ENCODE measurements at regions not wholly inside any gene's neighbourhood (a gene's known extent, or its start where the extent isn't known, plus 50 kb on each side); places are given as distances from the start of the nearest gene placed in this dataset.
"Not testable (repeated sequence)": the region's sequence is repeated elsewhere in the genome, so short reads cannot be mapped to it uniquely, and the experiment has no call there.

GRCh38 chr12:32010631-32011336 is 51.6 kb downstream of the RESF1 start:
- DNase-seq (ENCODE audit: low spot score), result no peak

DNA sequence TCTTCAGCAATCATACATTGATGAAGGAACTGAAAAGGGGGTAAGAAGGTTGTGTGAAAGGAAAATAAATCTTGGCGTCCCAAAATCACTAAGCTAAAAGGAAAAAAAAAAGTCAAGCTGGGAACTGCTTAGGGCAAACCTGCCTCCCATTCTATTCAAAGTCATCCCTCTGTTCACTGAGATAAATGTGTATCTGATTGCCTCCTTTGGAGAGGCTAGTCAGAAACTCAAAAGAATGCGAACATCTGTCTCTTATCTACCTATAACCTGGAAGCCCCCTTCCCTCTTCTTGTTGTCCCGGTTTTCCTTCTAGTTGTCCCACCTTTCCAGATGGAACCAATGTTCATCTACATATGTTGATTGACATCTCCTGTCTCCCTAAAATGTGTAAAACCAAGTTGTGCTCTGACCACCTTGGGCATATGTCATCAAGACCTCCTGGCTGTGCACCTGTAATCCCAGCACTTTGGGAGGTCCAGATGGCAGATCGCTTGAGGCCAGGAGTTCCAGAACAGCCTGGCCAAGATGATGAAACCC is 53.1 kb downstream of the RESF1 start:
- DNase-seq (ENCODE audit: low spot score), result no peak

GRCh38 chr12:32015036-32015435 is 55.8 kb downstream of the RESF1 start:
- DNase-seq (ENCODE audit: low spot score), result no peak

GRCh38 chr12:32016680-32017482 is 57.7 kb downstream of the RESF1 start:
- DNase-seq (ENCODE audit: low spot score), result no peak

DNA sequence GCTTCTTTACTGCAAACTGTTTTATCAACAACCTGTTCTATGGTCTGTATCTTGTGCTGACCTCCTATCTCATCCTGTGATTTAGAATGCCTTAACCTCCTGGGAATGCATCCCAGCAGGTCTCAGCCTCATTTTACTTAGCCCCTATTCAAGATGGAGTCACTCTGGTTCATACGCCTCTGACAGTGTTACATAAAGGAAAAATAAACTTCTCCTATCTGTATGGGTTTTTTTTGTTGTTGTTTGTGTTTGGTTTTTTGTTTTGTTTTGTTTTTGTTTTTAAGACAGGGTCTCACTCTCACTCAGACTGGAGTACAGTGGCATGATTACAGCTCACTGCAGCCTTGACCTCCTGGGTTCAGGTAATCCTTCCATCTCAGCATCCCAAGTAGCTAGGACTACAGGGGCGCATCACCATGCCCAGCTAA is 62.1 kb downstream of the RESF1 start:
- DNase-seq (ENCODE audit: low spot score), result no peak

GRCh38 chr12:32022387-32022786 is 63.2 kb downstream of the RESF1 start:
- DNase-seq (ENCODE audit: low spot score), result not testable (repeated sequence)

DNA sequence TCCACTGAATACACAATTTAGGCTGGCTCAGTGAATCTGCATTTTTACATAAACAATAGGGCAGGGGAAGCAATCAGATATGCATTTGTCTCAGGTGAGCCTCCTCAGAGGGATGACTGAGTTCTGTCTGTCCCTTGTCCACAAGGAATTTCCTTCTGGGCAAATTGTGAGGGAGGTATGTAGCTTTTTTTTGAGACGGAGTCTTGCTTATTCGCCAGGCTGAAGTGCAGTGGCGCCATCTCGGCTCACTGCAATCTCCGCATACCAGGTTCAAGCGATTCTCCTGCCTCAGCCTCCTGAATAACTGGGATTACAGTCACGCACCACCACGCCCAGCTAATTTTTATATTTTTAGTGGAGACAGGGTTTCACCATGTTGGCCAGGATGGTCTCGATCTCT is 64.6 kb downstream of the RESF1 start:
- DNase-seq (ENCODE audit: low spot score), result not testable (repeated sequence)

GRCh38 chr12:32024884-32025592 is 65.8 kb downstream of the RESF1 start:
- no peak for DNase-seq (ENCODE audit: low spot score)

DNA sequence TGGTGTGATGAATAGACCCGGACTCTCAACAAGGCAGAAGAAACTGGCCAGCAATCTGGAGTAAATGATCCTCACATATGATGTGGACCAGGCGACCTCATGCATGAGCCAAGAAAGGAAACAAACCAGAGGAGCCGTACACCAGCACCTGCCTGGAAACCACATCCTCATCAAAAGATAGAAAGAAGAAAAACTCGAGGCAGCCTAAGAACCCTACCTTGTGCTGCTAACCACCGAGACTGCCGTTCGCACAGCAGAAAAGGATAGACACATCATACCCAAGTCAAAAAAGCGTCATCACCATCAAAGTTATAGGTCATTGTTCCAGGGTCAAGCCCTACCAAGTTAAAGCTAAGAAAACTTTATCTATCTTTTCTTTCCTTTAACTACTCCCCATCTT is 66.7 kb downstream of the RESF1 start:
- DNase-seq (ENCODE audit: low spot score), result no peak

DNA sequence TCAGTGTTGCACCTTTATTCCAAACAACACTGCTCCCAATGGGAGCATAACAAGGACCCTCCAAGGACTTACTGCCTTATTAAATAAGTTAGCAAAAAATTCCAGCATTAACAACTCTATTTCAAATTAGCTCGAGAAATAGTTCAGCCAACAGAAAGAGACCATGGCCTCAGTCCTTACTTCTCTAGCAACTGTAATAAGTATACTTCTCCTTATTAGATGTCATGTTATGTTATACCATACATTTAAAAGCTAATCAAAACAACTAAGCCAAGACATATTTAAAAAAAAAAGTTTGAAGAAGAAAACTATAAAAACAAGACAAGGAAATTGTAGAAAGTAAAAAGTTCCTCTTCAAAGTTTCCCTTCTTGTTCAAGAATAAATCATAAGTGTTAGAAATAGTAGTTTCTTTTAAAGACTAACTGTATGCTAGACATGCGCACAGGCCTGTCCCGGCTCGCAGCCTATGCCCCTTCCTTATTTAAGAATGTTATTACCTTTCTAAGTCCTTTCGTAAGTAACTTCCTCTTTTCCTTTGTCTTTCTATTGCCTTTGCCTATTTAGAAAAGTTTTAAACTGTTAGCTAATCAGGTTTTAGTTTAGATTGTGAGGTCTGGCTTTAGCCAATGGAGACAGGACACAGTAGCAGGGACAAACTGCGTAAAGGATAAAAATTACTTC is 68.6 kb downstream of the RESF1 start:
- DNase-seq (ENCODE audit: low spot score), result no peak

DNA sequence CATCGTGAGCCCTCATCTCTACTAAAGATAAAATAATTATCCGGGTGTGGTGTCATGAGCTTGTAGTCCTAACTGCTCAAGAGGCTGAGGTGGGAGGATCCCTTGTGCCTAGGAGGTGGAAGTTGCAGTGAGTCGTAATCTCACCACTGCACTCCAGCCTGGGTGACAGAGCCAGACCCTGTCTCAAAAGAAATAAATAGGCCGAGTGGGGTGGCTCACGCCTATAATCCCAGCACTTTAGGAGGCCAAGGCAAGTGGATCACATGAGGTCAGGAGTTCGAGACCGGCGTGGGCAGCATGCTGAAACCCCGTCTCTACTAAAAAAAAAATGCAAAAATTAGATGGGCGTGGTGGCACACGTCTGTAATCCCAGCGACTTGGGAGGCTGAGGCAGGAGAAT is 70.9 kb downstream of the RESF1 start:
- peak; percentile 75 for DNase-seq (ENCODE audit: low spot score)

- DNase-seq (ENCODE audit: low spot score), result no peak
Measured at GRCh38 chr12:32030676-32031075, 71.5 kb downstream of the RESF1 start.

GRCh38 chr12:32031109-32031508 is 71.9 kb downstream of the RESF1 start:
- DNase-seq (ENCODE audit: low spot score), result peak; percentile 78

GRCh38 chr12:32032205-32032810 is 73.1 kb downstream of the RESF1 start:
- DNase-seq (ENCODE audit: low spot score), result peak; percentile 32

GRCh38 chr12:32033406-32033805 is 73.2 kb upstream of the BICD1 start:
- peak; percentile 27 for DNase-seq (ENCODE audit: low spot score)

GRCh38 chr12:32034045-32034444 is 72.6 kb upstream of the BICD1 start:
- DNase-seq (ENCODE audit: low spot score), result peak; percentile 31

GRCh38 chr12:32036477-32037263 is 70.0 kb upstream of the BICD1 start:
- no peak for DNase-seq (ENCODE audit: low spot score)

- DNase-seq (ENCODE audit: low spot score), result no peak
Measured at GRCh38 chr12:32039347-32039746, 67.3 kb upstream of the BICD1 start.

- DNase-seq (ENCODE audit: low spot score), result no peak
Measured at GRCh38 chr12:32039917-32040575, 66.6 kb upstream of the BICD1 start.

DNA sequence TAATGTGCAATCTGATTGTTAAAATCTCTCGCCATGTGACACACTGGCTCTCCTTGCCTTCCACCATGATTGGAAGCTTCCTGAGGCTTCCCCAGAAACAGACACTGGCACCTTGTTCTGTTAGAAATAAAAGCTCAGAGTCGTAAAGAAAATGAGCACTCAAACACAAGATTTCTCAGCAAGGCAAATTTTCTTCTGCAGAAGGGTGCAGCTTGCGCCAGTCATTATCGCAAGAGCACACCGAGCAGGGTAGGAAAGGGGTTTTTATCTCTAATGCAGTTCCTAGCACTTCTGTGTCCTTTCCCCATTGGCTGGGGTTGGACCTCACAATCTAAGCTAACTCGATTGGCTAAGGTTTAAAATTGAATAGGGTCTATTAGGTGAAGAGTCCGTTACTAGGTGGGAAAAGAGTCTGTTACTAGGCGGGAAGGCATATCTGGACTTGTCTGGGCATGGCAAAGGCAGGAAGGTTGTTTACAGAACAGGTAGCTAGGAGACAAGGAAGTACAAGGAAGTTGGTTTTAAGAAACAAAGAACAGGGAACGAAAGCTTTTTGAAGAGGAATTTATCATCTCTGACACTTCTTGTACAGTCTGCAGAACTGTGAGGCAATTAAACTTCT is 62.6 kb upstream of the BICD1 start:
- DNase-seq (ENCODE audit: low spot score), result no peak
